ENCODE measurements at regions not wholly inside any gene's neighbourhood (a gene's known extent, or its start where the extent isn't known, plus 50 kb on each side); places are given as distances from the start of the nearest gene placed in this dataset.

- TF ChIP-seq CTCF (conservative IDR thresholded peaks at IDR 0.05; ENCODE audit: low read length) = no peak
- no peak for TF ChIP-seq EZH2phosphoT487 (IDR thresholded peaks at IDR 0.05; ENCODE audit: borderline replicate concordance, low read depth, low read length)
These were observed 156.0 kb upstream of the TPM1 start for GRCh38 chr15:62886431-62887071.
